IMR-90 (cell line): ENCODE measurements at regions not wholly inside any gene's neighbourhood (a gene's known extent, or its start where the extent isn't known, plus 50 kb on each side); places are given as distances from the start of the nearest gene placed in this dataset.

Experiments
- ATAC-seq: fragments of 200-7000 bp; cut with Tn5 transposase; 2 replicates; pipeline ENCODE4 v1.9.1; 2020; ENCODE audit warnings: low read depth, mild to moderate bottlenecking, moderate library complexity
- BruUV-seq: library from RNA; stranded (reverse); fragments of 400-500 nt; replicated peaks from 2 replicates; lab custom pipeline; 2021; lab: Mats Ljungman, UMichigan
- CTCF ChIA-PET: fragments of 300-600 bp; formaldehyde crosslinking; extraction: SDS; loops from one replicate; lab custom pipeline; 2021; ENCODE audit warnings: antibody characterized with exemption; lab: Yijun Ruan, JAX
- POLR2A ChIA-PET: fragments of 300-600 bp; sonication (Branson Sonifier 250); formaldehyde crosslinking; loops from one replicate; lab custom pipeline; 2022; ENCODE audit warnings: antibody characterized with exemption; ENCODE audit not compliant: unreplicated experiment; lab: Charles Lee
- DNase-seq: peaks from one replicate; pipeline ENCODE4 v3.0.0; 2013
- H2AFZ ChIP-seq: replicated peaks from 2 replicates; pipeline ENCODE3; 2013; ENCODE audit warnings: low read length, mild to moderate bottlenecking; ENCODE audit not compliant: poor library complexity
- H2AK5ac ChIP-seq: 2 replicates; pipeline ENCODE4 v1.6.1; 2013; ENCODE audit warnings: low read depth, low read length, inconsistent platforms
- H2AK9ac ChIP-seq: replicated peaks from 2 replicates; pipeline ENCODE3; 2013; ENCODE audit warnings: mild to moderate bottlenecking, low read depth, low read length, moderate library complexity; ENCODE audit not compliant: poor library complexity
- H2BK120ac ChIP-seq: 2 replicates; pipeline ENCODE4 v1.6.1; 2013; ENCODE audit warnings: low read depth, low read length, inconsistent platforms
- H2BK15ac ChIP-seq: 3 replicates; pipeline ENCODE4 v1.6.1; 2013; ENCODE audit warnings: low read depth, low read length, inconsistent platforms
- H2BK20ac ChIP-seq: 2 replicates; pipeline ENCODE4 v1.6.1; 2013; ENCODE audit warnings: low read depth, mild to moderate bottlenecking, inconsistent platforms, low read length, moderate library complexity
- H2BK5ac ChIP-seq: 2 replicates; pipeline ENCODE4 v1.6.1; 2013; ENCODE audit warnings: mild to moderate bottlenecking, low read depth, low read length, inconsistent platforms; ENCODE audit not compliant: poor library complexity, severe bottlenecking
- H3K14ac ChIP-seq: replicated peaks from 2 replicates; pipeline ENCODE4 v1.6.1; 2013; ENCODE audit warnings: low read depth, low read length, inconsistent platforms
- H3K18ac ChIP-seq: 2 replicates; pipeline ENCODE4 v1.6.1; 2013; ENCODE audit warnings: low read depth, low read length, control low read depth
- H3K23ac ChIP-seq: 2 replicates; pipeline ENCODE4 v1.6.1; 2013; ENCODE audit warnings: low read depth, low read length, inconsistent platforms
- H3K27ac ChIP-seq: 2 replicates; pipeline ENCODE4 v1.5.1; 2013; ENCODE audit warnings: mild to moderate bottlenecking, control low read depth, low read length; ENCODE audit not compliant: insufficient read depth
- H3K27me3 ChIP-seq: 2 replicates; pipeline ENCODE4 v1.6.1; 2013; ENCODE audit warnings: low read length; ENCODE audit not compliant: control insufficient read depth, insufficient read depth
- H3K36me3 ChIP-seq: 2 replicates; pipeline ENCODE4 v1.6.1; 2013; ENCODE audit warnings: low read length, mixed read lengths; ENCODE audit not compliant: control insufficient read depth, insufficient read depth
- H3K4ac ChIP-seq: 2 replicates; pipeline ENCODE4 v1.6.1; 2013; ENCODE audit warnings: low read depth, low read length, inconsistent platforms
- H3K4me1 ChIP-seq: 2 replicates; pipeline ENCODE4 v1.6.1; 2013; ENCODE audit warnings: low read length, mixed read lengths; ENCODE audit not compliant: control insufficient read depth, insufficient read depth
- H3K4me2 ChIP-seq: 2 replicates; pipeline ENCODE4 v1.6.1; 2013; ENCODE audit warnings: low read depth, mild to moderate bottlenecking, control low read depth, low read length, moderate library complexity
- H3K4me3 ChIP-seq: 2 replicates; pipeline ENCODE4 v1.5.1; 2013; ENCODE audit warnings: low read depth, mild to moderate bottlenecking, control low read depth, low read length, moderate library complexity; ENCODE audit not compliant: insufficient read depth
- H3K56ac ChIP-seq: 2 replicates; pipeline ENCODE4 v1.6.1; 2013; ENCODE audit warnings: low read length, inconsistent platforms; ENCODE audit not compliant: insufficient read depth; ENCODE audit errors: extremely low read depth
- H3K79me1 ChIP-seq, 2 experiments: 2 replicates each; pipeline ENCODE4 v1.6.1; 2013; ENCODE audit warnings: low read length in 2 of 2, inconsistent platforms in 1 of 2, low read depth in 1 of 2
- H3K9ac ChIP-seq: 2 replicates; pipeline ENCODE4 v1.6.1; 2013; ENCODE audit warnings: low read depth, low read length, control low read depth
- H3K9me1 ChIP-seq: 2 replicates; pipeline ENCODE4 v1.6.1; 2013; ENCODE audit warnings: low read length, inconsistent platforms; ENCODE audit not compliant: insufficient read depth
- H3K9me3 ChIP-seq: 2 replicates; pipeline ENCODE4 v1.6.1; 2013; ENCODE audit warnings: low read length; ENCODE audit not compliant: control insufficient read depth, insufficient read depth
- H4K20me1 ChIP-seq: 2 replicates; pipeline ENCODE4 v1.6.1; 2013; ENCODE audit warnings: low read length, inconsistent platforms; ENCODE audit not compliant: insufficient read depth
- H4K5ac ChIP-seq: 2 replicates; pipeline ENCODE4 v1.6.1; 2013; ENCODE audit warnings: mild to moderate bottlenecking, low read depth, low read length, control low read depth
- H4K8ac ChIP-seq, 2 experiments: 2 replicates each; pipeline ENCODE4 v1.6.1; 2013; ENCODE audit warnings: low read depth in 2 of 2, low read length in 2 of 2, control low read depth in 1 of 2, inconsistent platforms in 1 of 2
- H4K91ac ChIP-seq: 2 replicates; pipeline ENCODE4 v1.6.1; 2013; ENCODE audit warnings: low read depth, low read length, inconsistent platforms; ENCODE audit not compliant: insufficient read depth
- MAFK ChIP-seq: IDR thresholded peaks from 2 replicates; pipeline ENCODE4 v1.6.1; 2012; ENCODE audit warnings: low read depth, low read length, improper control_type of control experiment
- dilution Hi-C: fragments of 300-500 bp; cut with HindIII; formaldehyde crosslinking; loops from one replicate; pipeline ENCODE4 v1.14.3; 2018; ENCODE audit warnings: low sequenced_read_pairs; ENCODE audit not compliant: unreplicated experiment
- in situ Hi-C: fragments of 300-500 bp; cut with MboI; formaldehyde crosslinking; loops from 3 replicates; pipeline ENCODE4 v1.14.3; 2019; ENCODE audit warnings: low sequenced_read_pairs, inconsistent platforms, mixed read lengths
- intact Hi-C: fragments of 100-400 bp; cut with micrococcal nuclease; formaldehyde crosslinking; loops from 2 replicates; pipeline ENCODE4 v1.10.0; 2022
- TF ChIP-seq, protein P1 (sequence below): conservative IDR thresholded peaks from 2 replicates; pipeline ENCODE4 v1.5.1; 2012; ENCODE audit warnings: mild to moderate bottlenecking, low read depth, low read length, improper control_type of control experiment

DNA sequence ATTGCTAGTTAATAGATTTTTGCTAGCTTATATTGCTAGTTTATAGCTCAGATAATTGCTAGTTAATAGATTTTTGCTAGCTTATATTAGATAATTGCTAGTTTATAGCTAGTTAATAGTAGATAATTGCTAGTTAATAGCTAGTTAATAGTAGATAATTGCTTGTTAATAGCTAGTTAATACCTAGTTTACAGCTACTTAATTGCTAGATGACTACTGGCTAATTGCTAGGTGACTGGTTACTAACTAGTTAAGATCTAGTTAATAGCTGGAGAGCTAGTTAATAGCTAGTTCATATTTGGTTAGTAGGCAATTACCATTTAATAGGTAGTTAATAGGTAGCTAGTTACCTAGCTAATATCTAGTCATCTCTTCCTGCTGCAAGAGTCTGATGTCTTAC lies 633.8 kb upstream of the CT83 start:
- H3K18ac ChIP-seq = no peak overlapping the region
- H3K56ac ChIP-seq = no peak overlapping the region
- H3K4ac ChIP-seq = no peak overlapping the region
- dilution Hi-C loops = no loop called here
- ATAC-seq (no peak), DNase-seq (no peak)
- no peak overlapping the region for H4K5ac ChIP-seq
- no peak overlapping the region for H2BK20ac ChIP-seq
- H4K20me1 ChIP-seq = no peaks in the 10 kb centered on the region
- H4K91ac ChIP-seq = no peak overlapping the region
- TF ChIP-seq, protein P1, sequence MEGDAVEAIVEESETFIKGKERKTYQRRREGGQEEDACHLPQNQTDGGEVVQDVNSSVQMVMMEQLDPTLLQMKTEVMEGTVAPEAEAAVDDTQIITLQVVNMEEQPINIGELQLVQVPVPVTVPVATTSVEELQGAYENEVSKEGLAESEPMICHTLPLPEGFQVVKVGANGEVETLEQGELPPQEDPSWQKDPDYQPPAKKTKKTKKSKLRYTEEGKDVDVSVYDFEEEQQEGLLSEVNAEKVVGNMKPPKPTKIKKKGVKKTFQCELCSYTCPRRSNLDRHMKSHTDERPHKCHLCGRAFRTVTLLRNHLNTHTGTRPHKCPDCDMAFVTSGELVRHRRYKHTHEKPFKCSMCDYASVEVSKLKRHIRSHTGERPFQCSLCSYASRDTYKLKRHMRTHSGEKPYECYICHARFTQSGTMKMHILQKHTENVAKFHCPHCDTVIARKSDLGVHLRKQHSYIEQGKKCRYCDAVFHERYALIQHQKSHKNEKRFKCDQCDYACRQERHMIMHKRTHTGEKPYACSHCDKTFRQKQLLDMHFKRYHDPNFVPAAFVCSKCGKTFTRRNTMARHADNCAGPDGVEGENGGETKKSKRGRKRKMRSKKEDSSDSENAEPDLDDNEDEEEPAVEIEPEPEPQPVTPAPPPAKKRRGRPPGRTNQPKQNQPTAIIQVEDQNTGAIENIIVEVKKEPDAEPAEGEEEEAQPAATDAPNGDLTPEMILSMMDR = no peak
- no peak for TF ChIP-seq MAFK
- H2BK15ac ChIP-seq = no peak overlapping the region
- in situ Hi-C loops = no loop called here
- H4K8ac ChIP-seq = no peak overlapping the region
- ChIA-PET POLR2A (interaction anchor here (0.5 kb wide), 1 partner anchor 15 kb away, joined by 3 read pairs; no protein-coding TSS in a partner anchor), CTCF (no interaction called here)
- H2AFZ ChIP-seq = no peak overlapping the region
- no peaks in the 10 kb centered on the region for H3K4me1 ChIP-seq
- H3K27ac ChIP-seq = no peak overlapping the region
- no peak overlapping the region for H2BK5ac ChIP-seq
- no peaks in the 10 kb centered on the region for H3K27me3 ChIP-seq
- no peak overlapping the region for H3K14ac ChIP-seq
- no TSS peak for BruUV-seq
- H3K23ac ChIP-seq = no peak overlapping the region
- H3K4me2 ChIP-seq = no peak overlapping the region
- no peak overlapping the region for H2AK9ac ChIP-seq
- no peaks in the 10 kb centered on the region for H3K79me1 ChIP-seq
- no peak overlapping the region for H3K9ac ChIP-seq
- intact Hi-C loops = no loop called here
- no peak overlapping the region for H2AK5ac ChIP-seq
- no peaks in the 10 kb centered on the region for H3K36me3 ChIP-seq
- H3K9me3 ChIP-seq = peaks cover 5% of the 10 kb centered on the region; the same call in 1 of the 2 replicates
- no peaks in the 10 kb centered on the region for H3K9me1 ChIP-seq
- H3K4me3 ChIP-seq = no peak overlapping the region
- no peak overlapping the region for H2BK120ac ChIP-seq
